KG1 (cell line): ENCODE measurements at regions not wholly inside any gene's neighbourhood (a gene's known extent, or its start where the extent isn't known, plus 50 kb on each side); places are given as distances from the start of the nearest gene placed in this dataset.

Experiments used
- DNase-seq: peaks from one replicate; lab custom pipeline; 2025; lab: John Stamatoyannopoulos, UW

GRCh38 chr2:48140586-48140985 lies 173.9 kb upstream of the FOXN2 start:
- no peak for DNase-seq

- no peak for DNase-seq
Measured at GRCh38 chr2:48144777-48145176, 169.7 kb upstream of the FOXN2 start.

- no peak for DNase-seq
Measured at GRCh38 chr2:48145845-48146452, 168.5 kb upstream of the FOXN2 start.

GRCh38 chr2:48146552-48146951 lies 167.9 kb upstream of the FOXN2 start:
- DNase-seq: no peak

GRCh38 chr2:48147719-48148118 lies 166.8 kb upstream of the FOXN2 start:
- DNase-seq: no peak

GRCh38 chr2:48148841-48149430 lies 165.5 kb upstream of the FOXN2 start:
- DNase-seq: no peak

- DNase-seq: no peak
Measured at GRCh38 chr2:48157150-48157549, 157.3 kb upstream of the FOXN2 start.

GRCh38 chr2:48161628-48162027 lies 152.9 kb upstream of the FOXN2 start:
- no peak for DNase-seq

- DNase-seq: no peak
Measured at GRCh38 chr2:48162742-48163141, 151.7 kb upstream of the FOXN2 start.

- no peak for DNase-seq
Measured at GRCh38 chr2:48165070-48165753, 149.3 kb upstream of the FOXN2 start.

- no peak for DNase-seq
Measured at GRCh38 chr2:48169141-48169592, 145.3 kb upstream of the FOXN2 start.

GRCh38 chr2:48170281-48170680 lies 144.2 kb upstream of the FOXN2 start:
- DNase-seq: no peak

- no peak for DNase-seq
Measured at GRCh38 chr2:48173141-48173540, 141.3 kb upstream of the FOXN2 start.

GRCh38 chr2:48174503-48174902 lies 140.0 kb upstream of the FOXN2 start:
- no peak for DNase-seq

- no peak for DNase-seq
Measured at GRCh38 chr2:48175254-48175653, 139.2 kb upstream of the FOXN2 start.

GRCh38 chr2:48175656-48176055 lies 138.8 kb upstream of the FOXN2 start:
- DNase-seq: no peak

- DNase-seq: no peak
Measured at GRCh38 chr2:48176876-48177275, 137.6 kb upstream of the FOXN2 start.

- DNase-seq: no peak
Measured at GRCh38 chr2:48178611-48179010, 135.9 kb upstream of the FOXN2 start.

GRCh38 chr2:48180557-48180956 lies 133.9 kb upstream of the FOXN2 start:
- no peak for DNase-seq

GRCh38 chr2:48183276-48183675 lies 131.2 kb upstream of the FOXN2 start:
- DNase-seq: no peak

GRCh38 chr2:48183991-48184390 lies 130.5 kb upstream of the FOXN2 start:
- no peak for DNase-seq

GRCh38 chr2:48187503-48187902 lies 127.0 kb upstream of the FOXN2 start:
- DNase-seq: no peak

- DNase-seq: no peak
Measured at GRCh38 chr2:48189552-48190228, 124.8 kb upstream of the FOXN2 start.
